IPS-18a (cell line): ENCODE measurements at regions not wholly inside any gene's neighbourhood (a gene's known extent, or its start where the extent isn't known, plus 50 kb on each side); places are given as distances from the start of the nearest gene placed in this dataset.

Experiments
- H3K27ac ChIP-seq: one replicate; pipeline ENCODE4 v1.5.1; 2013; ENCODE audit warnings: low read length
- H3K27me3 ChIP-seq: one replicate; pipeline ENCODE4 v1.6.1; 2013; ENCODE audit warnings: mild to moderate bottlenecking, low read length; ENCODE audit not compliant: control insufficient read depth, insufficient read depth
- H3K36me3 ChIP-seq: one replicate; pipeline ENCODE4 v1.6.1; 2013; ENCODE audit warnings: low read depth, low read length; ENCODE audit not compliant: control insufficient read depth
- H3K4me1 ChIP-seq: one replicate; pipeline ENCODE4 v1.6.1; 2013; ENCODE audit warnings: low read depth, low read length; ENCODE audit not compliant: control insufficient read depth
- H3K4me3 ChIP-seq: one replicate; pipeline ENCODE4 v1.5.1; 2013; ENCODE audit warnings: low read length
- H3K9ac ChIP-seq: one replicate; pipeline ENCODE4 v1.6.1; 2013; ENCODE audit warnings: mild to moderate bottlenecking, low read length, moderate library complexity
- H3K9me3 ChIP-seq: one replicate; pipeline ENCODE4 v1.6.1; 2013; ENCODE audit warnings: low read depth, low read length; ENCODE audit not compliant: control insufficient read depth

DNA sequence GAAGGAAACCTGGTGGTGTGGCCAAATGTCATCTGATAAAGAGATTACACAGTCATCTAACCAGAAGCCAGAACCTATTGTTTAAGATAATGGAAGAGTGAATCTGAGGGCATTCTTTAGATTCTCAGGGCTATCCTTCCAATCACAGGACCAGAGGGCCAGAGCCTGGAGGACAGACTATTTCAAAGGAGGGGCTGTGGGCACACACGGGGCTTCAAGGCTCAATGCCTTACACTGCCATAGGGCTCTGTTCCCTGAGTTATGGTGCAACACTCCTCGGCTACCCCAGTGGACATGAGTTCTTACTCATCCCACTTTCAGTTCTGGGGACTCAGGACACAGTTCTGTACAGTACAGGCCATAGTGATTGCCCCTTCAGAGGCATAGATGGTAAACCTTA lies 343.9 kb upstream of the ALCAM start:
- Histone ChIP-seq H3K27ac (no peak overlapping the region), H3K4me3 (no peak overlapping the region), H3K27me3 (no peaks in the 10 kb centered on the region), H3K36me3 (no peaks in the 10 kb centered on the region), H3K9ac (no peak overlapping the region), H3K9me3 (no peaks in the 10 kb centered on the region), H3K4me1 (no peaks in the 10 kb centered on the region)

DNA sequence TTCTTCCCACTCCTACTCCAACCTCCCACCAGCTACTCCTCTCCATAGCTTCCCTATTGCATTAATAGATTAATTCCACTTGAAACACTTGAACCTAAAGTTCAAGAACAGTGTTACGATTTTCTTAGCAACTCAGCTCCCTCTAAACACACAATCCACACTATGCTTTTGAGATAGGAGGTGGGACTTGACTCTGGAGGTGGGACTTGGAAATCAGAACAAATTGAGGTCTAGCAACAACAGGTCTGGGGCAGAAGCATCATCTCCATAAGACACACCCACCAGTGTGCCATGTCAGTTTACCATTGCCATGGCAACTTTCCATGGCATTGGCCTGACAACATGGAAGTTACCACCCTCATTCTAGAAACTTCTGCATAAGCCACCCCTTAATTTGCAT lies 336.5 kb upstream of the ALCAM start:
- H3K27me3 ChIP-seq: no peaks in the 10 kb centered on the region
- no peaks in the 10 kb centered on the region for H3K9me3 ChIP-seq
- no peaks in the 10 kb centered on the region for H3K36me3 ChIP-seq
- H3K27ac ChIP-seq: no peak overlapping the region
- H3K4me1 ChIP-seq: no peaks in the 10 kb centered on the region
- H3K4me3 ChIP-seq: no peak overlapping the region
- H3K9ac ChIP-seq: no peak overlapping the region

DNA sequence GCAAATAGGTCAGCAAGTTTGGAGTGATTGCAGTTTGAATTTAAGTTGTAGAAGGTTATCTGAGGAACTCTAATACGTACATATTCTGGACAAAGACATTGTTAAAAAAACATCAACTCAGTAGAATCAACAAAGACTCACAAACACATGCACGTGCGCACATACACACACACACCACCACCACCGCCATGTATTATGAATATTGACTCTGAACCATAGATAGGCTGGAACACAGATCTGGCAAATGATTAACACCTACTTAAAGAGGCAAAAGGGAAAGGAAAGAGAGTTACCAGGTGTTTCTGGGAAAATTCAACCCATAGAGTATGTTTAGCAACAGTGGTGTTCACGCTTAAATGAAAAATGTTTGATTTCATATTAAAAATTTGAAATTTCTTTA lies 334.2 kb upstream of the ALCAM start:
- Histone ChIP-seq H3K27me3 (no peaks in the 10 kb centered on the region), H3K27ac (no peak overlapping the region), H3K4me3 (no peak overlapping the region), H3K9me3 (no peaks in the 10 kb centered on the region), H3K9ac (no peak overlapping the region), H3K4me1 (no peaks in the 10 kb centered on the region), H3K36me3 (no peaks in the 10 kb centered on the region)

DNA sequence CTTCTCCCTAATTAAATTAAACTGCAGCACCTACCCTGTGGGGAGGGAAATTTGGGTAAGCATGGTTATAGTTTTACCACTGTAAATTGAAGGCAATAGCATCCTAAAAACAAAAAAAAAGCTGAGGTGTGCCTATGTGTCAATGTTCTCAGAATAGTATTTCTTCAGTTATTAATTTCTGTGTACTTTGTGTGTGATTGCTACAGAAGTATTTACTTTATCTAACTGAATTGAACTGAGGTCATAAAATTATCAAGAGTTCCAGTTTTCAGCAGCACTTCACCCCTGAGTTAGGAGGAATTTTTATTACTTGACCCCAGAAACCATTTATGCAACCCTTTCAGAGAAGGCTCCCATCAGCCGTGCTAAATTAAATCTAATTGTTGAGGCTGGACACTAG lies 333.6 kb upstream of the ALCAM start:
- Histone ChIP-seq H3K9ac (no peak overlapping the region), H3K36me3 (no peaks in the 10 kb centered on the region), H3K9me3 (no peaks in the 10 kb centered on the region), H3K4me1 (no peaks in the 10 kb centered on the region), H3K27ac (no peak overlapping the region), H3K4me3 (no peak overlapping the region), H3K27me3 (no peaks in the 10 kb centered on the region)

DNA sequence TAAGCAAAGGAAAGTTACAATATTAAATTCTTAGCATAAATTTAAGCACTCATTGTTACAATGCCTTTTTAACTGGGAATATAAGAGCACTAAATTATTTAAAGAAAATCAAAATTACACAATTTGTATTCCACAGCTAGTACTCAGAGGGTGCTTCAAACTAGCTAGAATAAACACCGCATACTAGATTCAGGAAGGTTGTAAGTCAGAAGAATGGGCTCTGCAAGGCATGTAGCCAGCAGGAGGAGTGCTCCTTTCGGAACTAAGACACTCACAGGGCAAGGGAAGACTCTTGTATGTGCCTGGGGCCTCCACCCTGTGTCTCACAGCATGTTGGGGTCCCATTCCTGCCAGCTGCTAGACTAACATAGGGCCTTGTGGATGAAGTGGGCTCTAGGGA lies 327.7 kb upstream of the ALCAM start:
- Histone ChIP-seq H3K36me3 (no peaks in the 10 kb centered on the region), H3K9me3 (no peaks in the 10 kb centered on the region), H3K27me3 (no peaks in the 10 kb centered on the region), H3K4me1 (no peaks in the 10 kb centered on the region), H3K4me3 (no peak overlapping the region), H3K9ac (no peak overlapping the region), H3K27ac (no peak overlapping the region)

DNA sequence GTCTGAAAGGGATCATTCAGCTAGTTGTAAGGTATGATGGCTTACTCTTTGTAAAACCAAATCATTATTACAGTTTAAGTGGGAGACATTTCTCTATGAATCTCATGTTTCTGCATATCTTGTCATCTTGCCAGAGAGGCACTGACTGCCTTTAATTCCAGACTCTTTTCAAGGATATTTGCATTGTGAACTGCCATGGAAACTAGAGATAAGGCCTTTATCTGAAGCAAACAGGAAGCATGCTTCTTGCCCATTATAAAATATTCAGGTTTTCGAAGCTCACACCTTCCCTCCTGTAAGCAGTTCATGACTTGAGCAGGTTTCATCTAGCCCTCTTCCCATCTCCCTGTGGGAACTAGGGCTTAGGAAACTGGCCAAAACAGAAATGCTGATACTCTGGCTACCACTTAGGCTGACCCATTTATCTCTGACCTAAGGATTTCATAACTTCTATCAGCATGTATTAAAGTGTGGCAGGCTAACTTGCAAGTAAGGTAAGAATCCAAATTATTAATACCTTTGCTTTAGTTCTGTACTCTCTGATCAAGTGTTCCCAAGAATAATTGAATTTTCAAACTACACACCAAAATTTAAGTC lies 326.6 kb upstream of the ALCAM start:
- H3K4me3 ChIP-seq: no peak overlapping the region
- H3K9ac ChIP-seq: no peak overlapping the region
- no peaks in the 10 kb centered on the region for H3K9me3 ChIP-seq
- no peaks in the 10 kb centered on the region for H3K4me1 ChIP-seq
- no peaks in the 10 kb centered on the region for H3K27me3 ChIP-seq
- H3K27ac ChIP-seq: no peak overlapping the region
- no peaks in the 10 kb centered on the region for H3K36me3 ChIP-seq

DNA sequence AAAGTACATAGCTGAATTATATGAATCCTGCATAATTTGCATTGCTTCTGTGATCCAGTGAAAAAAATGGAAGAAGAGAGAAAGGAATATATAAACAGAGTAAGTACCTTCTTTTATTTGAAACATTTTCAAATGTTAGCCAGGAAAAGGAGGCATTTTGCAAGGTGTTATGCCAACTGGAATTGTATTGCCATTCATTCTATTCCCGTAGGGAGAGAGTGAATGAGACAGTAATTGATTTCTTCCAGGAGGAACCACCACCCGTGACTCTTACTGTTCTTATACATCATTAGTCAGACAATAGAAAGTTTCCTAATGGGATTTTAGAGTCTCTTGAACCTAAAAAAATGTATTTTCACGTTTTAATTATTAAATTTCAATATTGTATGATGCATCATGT lies 324.1 kb upstream of the ALCAM start:
- Histone ChIP-seq H3K9ac (no peak overlapping the region), H3K4me1 (no peaks in the 10 kb centered on the region), H3K27ac (no peak overlapping the region), H3K27me3 (no peaks in the 10 kb centered on the region), H3K9me3 (no peaks in the 10 kb centered on the region), H3K4me3 (no peak overlapping the region), H3K36me3 (no peaks in the 10 kb centered on the region)

DNA sequence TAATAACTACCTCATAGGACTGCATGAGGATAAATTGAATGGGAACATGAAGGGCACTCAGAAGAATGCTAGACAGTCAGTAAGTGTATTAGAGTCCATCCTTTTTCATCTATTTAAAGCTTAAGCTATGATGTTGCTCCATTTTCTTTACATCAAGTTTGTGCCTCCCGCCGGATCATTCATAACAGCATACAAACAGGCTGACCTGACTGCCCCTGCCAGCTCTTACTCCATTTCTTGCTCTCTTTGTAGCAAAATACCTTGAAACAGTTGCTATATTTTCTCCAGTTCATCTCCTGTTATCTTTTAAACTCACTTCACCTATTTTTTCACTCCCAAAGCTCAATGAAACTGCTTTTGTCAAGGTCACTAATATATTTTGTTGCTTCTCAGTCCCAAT lies 315.6 kb upstream of the ALCAM start:
- H3K27ac ChIP-seq: no peak overlapping the region
- no peaks in the 10 kb centered on the region for H3K4me1 ChIP-seq
- H3K27me3 ChIP-seq: no peaks in the 10 kb centered on the region
- no peak overlapping the region for H3K4me3 ChIP-seq
- no peaks in the 10 kb centered on the region for H3K9me3 ChIP-seq
- no peaks in the 10 kb centered on the region for H3K36me3 ChIP-seq
- H3K9ac ChIP-seq: no peak overlapping the region

DNA sequence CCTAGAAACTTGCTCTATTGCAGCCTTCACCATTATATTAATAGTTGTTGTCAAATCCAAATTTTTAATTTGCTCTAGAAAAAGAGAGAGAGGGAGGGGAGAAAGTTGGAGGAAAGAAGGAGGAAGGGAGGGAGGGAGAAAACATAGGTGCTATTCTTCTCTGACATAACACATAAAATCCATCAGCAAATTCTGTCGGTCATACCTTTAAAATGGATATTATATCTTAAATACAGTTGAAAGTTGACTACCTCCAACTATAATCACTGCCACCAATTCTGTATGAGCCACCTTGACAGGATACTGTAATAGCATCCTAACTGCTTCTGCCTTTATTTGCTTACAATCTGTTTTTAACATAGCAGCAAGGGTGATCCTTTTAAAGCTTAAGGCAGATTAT lies 314.7 kb upstream of the ALCAM start:
- Histone ChIP-seq H3K9me3 (no peaks in the 10 kb centered on the region), H3K4me3 (no peak overlapping the region), H3K27ac (no peak overlapping the region), H3K4me1 (no peaks in the 10 kb centered on the region), H3K9ac (no peak overlapping the region), H3K27me3 (no peaks in the 10 kb centered on the region), H3K36me3 (no peaks in the 10 kb centered on the region)

DNA sequence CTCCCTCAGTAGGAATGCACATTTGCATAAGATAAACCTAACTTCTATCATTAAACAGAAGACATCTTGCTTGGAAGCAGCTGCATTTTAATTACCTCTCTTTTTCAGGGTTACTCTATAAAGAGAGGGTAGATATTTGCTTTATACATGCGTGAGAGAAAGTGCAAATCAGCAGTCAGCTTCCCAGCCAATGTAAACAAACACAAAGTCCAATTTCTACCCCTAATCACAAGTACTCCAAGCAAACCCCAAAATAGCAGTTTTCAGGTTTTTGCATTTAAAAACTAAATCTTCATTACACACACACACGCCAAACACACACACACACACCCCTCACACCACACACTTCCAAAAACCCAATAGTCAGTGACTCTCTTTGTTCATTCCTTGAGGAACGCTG lies 303.9 kb upstream of the ALCAM start:
- Histone ChIP-seq H3K9ac (no peak overlapping the region), H3K36me3 (no peaks in the 10 kb centered on the region), H3K9me3 (no peaks in the 10 kb centered on the region)

DNA sequence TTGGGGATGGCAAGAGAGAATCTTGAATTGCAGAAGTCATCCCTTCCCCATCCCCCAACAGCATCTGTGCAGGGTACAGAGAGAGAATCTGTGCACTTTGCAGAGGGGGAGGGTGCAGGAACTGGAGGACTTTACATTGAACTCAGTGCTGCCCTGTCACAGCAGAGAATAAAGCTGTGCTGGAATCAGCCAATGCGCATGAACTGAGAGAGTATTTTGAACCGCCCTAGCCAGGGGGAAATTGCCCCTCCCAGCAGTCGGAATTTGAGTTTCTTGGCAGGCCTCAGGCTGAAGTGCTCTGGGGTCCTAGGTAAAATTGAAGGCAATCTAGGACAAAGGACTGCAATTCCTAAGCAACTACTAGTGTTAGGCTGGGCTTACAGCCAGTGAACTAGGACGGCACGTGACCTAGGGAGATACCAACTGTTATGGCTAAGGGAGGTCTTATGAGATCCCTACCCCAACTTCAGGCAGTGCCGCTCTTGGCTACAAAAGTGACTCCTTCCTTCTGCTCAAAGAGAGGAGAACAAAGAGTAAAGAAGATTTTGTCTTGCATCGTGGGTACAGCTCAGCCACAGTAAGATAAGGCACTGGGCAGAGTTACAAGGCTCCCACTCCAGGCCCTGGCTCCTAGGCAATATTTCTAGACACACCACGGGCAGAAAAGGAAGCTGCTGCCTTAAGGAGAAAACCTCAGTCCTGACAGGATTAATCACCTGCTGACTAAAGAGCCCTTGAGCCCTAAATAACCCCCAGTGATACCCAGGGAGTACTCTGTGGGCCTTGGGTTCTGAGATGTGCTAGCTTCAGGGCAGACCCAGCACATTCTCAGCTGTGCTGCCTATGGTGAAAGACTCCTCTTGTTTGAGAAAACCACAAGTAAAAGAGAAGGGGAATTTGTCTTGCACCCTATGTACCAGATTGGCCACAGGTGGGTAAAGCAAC lies 300.5 kb upstream of the ALCAM start:
- Histone ChIP-seq H3K27ac (no peak overlapping the region), H3K9ac (no peak overlapping the region), H3K9me3 (no peaks in the 10 kb centered on the region), H3K36me3 (no peaks in the 10 kb centered on the region), H3K4me3 (no peak overlapping the region), H3K4me1 (no peaks in the 10 kb centered on the region), H3K27me3 (no peaks in the 10 kb centered on the region)

More for the DNA sequence above, 303.9 kb upstream of the ALCAM start:
- Histone ChIP-seq H3K4me3 (no peak overlapping the region), H3K27ac (no peak overlapping the region), H3K27me3 (no peaks in the 10 kb centered on the region), H3K4me1 (no peaks in the 10 kb centered on the region)

DNA sequence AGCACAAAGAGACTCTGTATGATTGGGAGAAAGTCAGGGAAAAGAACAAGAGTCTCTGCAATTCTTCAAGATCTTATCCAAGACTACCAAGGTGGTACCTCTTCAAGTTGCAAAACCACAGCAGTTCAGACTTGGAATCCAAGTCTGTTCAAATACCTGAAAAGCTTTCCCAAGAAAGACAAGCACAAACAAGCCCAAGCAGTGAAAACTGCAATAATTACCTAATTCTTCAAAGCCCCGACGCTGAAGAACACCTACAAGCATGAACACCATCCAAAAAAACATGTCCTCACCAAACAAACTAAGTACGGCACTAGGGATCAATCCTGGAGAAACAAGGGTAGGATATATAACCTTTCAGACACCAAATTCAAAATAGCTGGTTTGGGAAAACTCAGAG lies 299.3 kb upstream of the ALCAM start:
- Histone ChIP-seq H3K36me3 (no peaks in the 10 kb centered on the region), H3K4me1 (no peaks in the 10 kb centered on the region), H3K27ac (no peak overlapping the region)

More for the DNA sequence above, 299.3 kb upstream of the ALCAM start:
- Histone ChIP-seq H3K27me3 (no peaks in the 10 kb centered on the region), H3K4me3 (no peak overlapping the region), H3K9ac (no peak overlapping the region), H3K9me3 (no peaks in the 10 kb centered on the region)
